Upper lobe of right lung (tissue), 1 donor: ENCODE measurements at regions not wholly inside any gene's neighbourhood (a gene's known extent, or its start where the extent isn't known, plus 50 kb on each side); places are given as distances from the start of the nearest gene placed in this dataset.

ENCODE experiments used
- ATAC-seq: fragments of 200-7000 bp; cut with Tn5 transposase; one replicate; pipeline ENCODE4 v1.9.1; 2020; ENCODE audit warnings: mild to moderate bottlenecking, moderate library complexity
- DNase-seq: peaks from one replicate; pipeline ENCODE4 v3.0.0-alpha.2; 2020
- H3K27ac ChIP-seq: fragments of 200-600 bp; one replicate; pipeline ENCODE4 v1.8.0; 2022
- H3K27me3 ChIP-seq: fragments of 200-600 bp; one replicate; pipeline ENCODE4 v1.8.0; 2022; ENCODE audit warnings: mild to moderate bottlenecking
- H3K36me3 ChIP-seq: fragments of 200-600 bp; one replicate; pipeline ENCODE4 v1.8.0; 2022
- H3K4me1 ChIP-seq: fragments of 200-600 bp; one replicate; pipeline ENCODE4 v1.8.0; 2022
- H3K4me3 ChIP-seq: fragments of 200-600 bp; one replicate; pipeline ENCODE4 v1.8.0; 2022; ENCODE audit warnings: mild to moderate bottlenecking
- H3K9me3 ChIP-seq: fragments of 200-600 bp; one replicate; pipeline ENCODE4 v1.8.0; 2022
- CTCF ChIP-seq: fragments of 200-600 bp; IDR thresholded peaks from one replicate; pipeline ENCODE4 v1.8.0; 2022; ENCODE audit warnings: antibody characterized with exemption
- intact Hi-C: fragments of 100-400 bp; cut with DNase I; formaldehyde crosslinking; loops from one replicate; pipeline ENCODE4 v1.11.0; 2022
- donor health status: DM: no; HTN: yes; CAD: no; lungs with severe emphysema.

- H3K36me3 ChIP-seq: no peaks in the 10 kb centered on the region
- TF ChIP-seq CTCF: no peak
- no peak overlapping the region for H3K27ac ChIP-seq
These were observed 266.5 kb downstream of the TSN start for GRCh38 chr2:122021941-122022340.

GRCh38 chr2:122022531-122022930 lies 267.1 kb downstream of the TSN start:
- H3K4me1 ChIP-seq: peaks cover 11% of the 10 kb centered on the region
- ATAC-seq (no peak), DNase-seq (no peak)
- no peaks in the 10 kb centered on the region for H3K27me3 ChIP-seq
- H3K4me3 ChIP-seq: no peak overlapping the region
- no peak for TF ChIP-seq CTCF
- no peak overlapping the region for H3K27ac ChIP-seq
- H3K36me3 ChIP-seq: no peaks in the 10 kb centered on the region
- intact Hi-C loops: no loop called here
- H3K9me3 ChIP-seq: no peaks in the 10 kb centered on the region

More at GRCh38 chr2:122021941-122022340, 266.5 kb downstream of the TSN start:
- ATAC-seq (no peak), DNase-seq (no peak)
- H3K4me1 ChIP-seq: peaks cover 11% of the 10 kb centered on the region
- H3K9me3 ChIP-seq: no peaks in the 10 kb centered on the region
- H3K27me3 ChIP-seq: no peaks in the 10 kb centered on the region
- H3K4me3 ChIP-seq: no peak overlapping the region
- intact Hi-C loops: no loop called here

GRCh38 chr2:122023059-122023864 lies 267.8 kb downstream of the TSN start:
- Histone ChIP-seq H3K27ac (no peak overlapping the region), H3K27me3 (no peaks in the 10 kb centered on the region), H3K36me3 (no peaks in the 10 kb centered on the region), H3K4me1 (peaks cover 14% of the 10 kb centered on the region), H3K4me3 (no peak overlapping the region), H3K9me3 (no peaks in the 10 kb centered on the region)
- ATAC-seq: no peak
- DNase-seq: no peak
- intact Hi-C loops: no loop called here
- TF ChIP-seq CTCF: no peak

GRCh38 chr2:122027510-122028217 lies 272.2 kb downstream of the TSN start:
- no peak for TF ChIP-seq CTCF
- no peaks in the 10 kb centered on the region for H3K36me3 ChIP-seq
- intact Hi-C loops: no loop called here
- H3K27ac ChIP-seq: no peak overlapping the region
- DNase-seq (no peak), ATAC-seq (no peak)
- H3K9me3 ChIP-seq: no peaks in the 10 kb centered on the region
- no peaks in the 10 kb centered on the region for H3K27me3 ChIP-seq
- H3K4me3 ChIP-seq: no peak overlapping the region
- peaks cover 4% of the 10 kb centered on the region for H3K4me1 ChIP-seq

GRCh38 chr2:122028371-122029100 lies 273.1 kb downstream of the TSN start:
- TF ChIP-seq CTCF: no peak
- H3K27ac ChIP-seq: no peak overlapping the region
- H3K36me3 ChIP-seq: no peaks in the 10 kb centered on the region
- no peak overlapping the region for H3K4me3 ChIP-seq
- peaks cover 4% of the 10 kb centered on the region for H3K4me1 ChIP-seq
- ATAC-seq (peak; percentile 63), DNase-seq (no peak)
- H3K27me3 ChIP-seq: no peaks in the 10 kb centered on the region
- no peaks in the 10 kb centered on the region for H3K9me3 ChIP-seq
- intact Hi-C loops: no loop called here
